GM23338 (cell line): ENCODE measurements at regions not wholly inside any gene's neighbourhood (a gene's known extent, or its start where the extent isn't known, plus 50 kb on each side); places are given as distances from the start of the nearest gene placed in this dataset.

Experiments
- ATAC-seq: fragments of 200-7000 bp; cut with Tn5 transposase; 3 replicates; pipeline ENCODE4 v1.9.1; 2020
- DNase-seq: peaks from one replicate; pipeline ENCODE4 v3.0.0-alpha.2; 2015; ENCODE audit warnings: low spot score
- H2AFZ ChIP-seq: fragments of 200-600 bp; sonication (generic); 2 replicates; pipeline ENCODE4 v1.8.0; 2016; ENCODE audit warnings: antibody characterized with exemption, mild to moderate bottlenecking, moderate library complexity
- H3F3A ChIP-seq: fragments of 200-600 bp; sonication (generic); replicated peaks from 2 replicates; pipeline ENCODE4 v1.8.0; 2017; ENCODE audit warnings: antibody characterized with exemption, mixed run types, low read depth
- H3K27ac ChIP-seq: fragments of 200-600 bp; sonication (generic); 2 replicates; pipeline ENCODE4 v1.6.1; 2016; ENCODE audit warnings: low read depth
- H3K27me3 ChIP-seq: fragments of 200-600 bp; sonication (generic); 2 replicates; pipeline ENCODE4 v1.8.0; 2016; ENCODE audit warnings: mild to moderate bottlenecking, mixed run types, moderate library complexity; ENCODE audit not compliant: insufficient read depth
- H3K36me3 ChIP-seq: fragments of 200-600 bp; sonication (generic); 2 replicates; pipeline ENCODE4 v1.8.0; 2016; ENCODE audit warnings: mild to moderate bottlenecking; ENCODE audit not compliant: insufficient read depth
- H3K4me1 ChIP-seq: fragments of 200-600 bp; sonication (generic); 2 replicates; pipeline ENCODE4 v1.8.0; 2016; ENCODE audit warnings: mild to moderate bottlenecking, moderate library complexity; ENCODE audit not compliant: insufficient read depth
- H3K4me2 ChIP-seq: fragments of 200-600 bp; sonication (generic); 2 replicates; pipeline ENCODE4 v1.7.1; 2017; ENCODE audit warnings: mixed run types
- H3K4me3 ChIP-seq: fragments of 200-600 bp; sonication (generic); 2 replicates; pipeline ENCODE4 v1.6.1; 2016; ENCODE audit warnings: mixed run types
- H3K79me2 ChIP-seq: fragments of 200-600 bp; sonication (generic); replicated peaks from 2 replicates; pipeline ENCODE4 v1.8.0; 2017; ENCODE audit warnings: mild to moderate bottlenecking; ENCODE audit not compliant: insufficient read depth
- H3K9me2 ChIP-seq: fragments of 200-600 bp; sonication (generic); 2 replicates; pipeline ENCODE4 v1.8.0; 2017; ENCODE audit not compliant: insufficient read depth
- H4K20me1 ChIP-seq: fragments of 200-600 bp; sonication (generic); replicated peaks from 2 replicates; pipeline ENCODE4 v1.8.0; 2017; ENCODE audit warnings: mild to moderate bottlenecking; ENCODE audit not compliant: insufficient read depth
- H3K27ac Mint-ChIP-seq: 2 replicates; pipeline ENCODE4 v1.8.0; 2020; ENCODE audit warnings: inconsistent platforms, mild to moderate bottlenecking, moderate library complexity, mixed read lengths
- H3K27me3 Mint-ChIP-seq: 3 replicates; pipeline ENCODE4 v1.8.0; 2022; ENCODE audit warnings: low read depth, mild to moderate bottlenecking, moderate library complexity, mixed read lengths, inconsistent platforms; ENCODE audit not compliant: insufficient read depth, poor library complexity
- H3K36me3 Mint-ChIP-seq: 3 replicates; pipeline ENCODE4 v1.8.0; 2021; ENCODE audit warnings: low read depth, mild to moderate bottlenecking, inconsistent platforms, moderate library complexity, mixed read lengths
- H3K4me1 Mint-ChIP-seq: 3 replicates; pipeline ENCODE4 v1.8.0; 2020; ENCODE audit warnings: mild to moderate bottlenecking, inconsistent platforms, mixed read lengths
- H3K4me3 Mint-ChIP-seq: 3 replicates; pipeline ENCODE4 v1.8.0; 2021; ENCODE audit warnings: moderate library complexity, mild to moderate bottlenecking, inconsistent platforms, mixed read lengths
- H3K9me3 Mint-ChIP-seq: 3 replicates; pipeline ENCODE4 v1.8.0; 2020; ENCODE audit warnings: moderate library complexity, mild to moderate bottlenecking, inconsistent platforms, mixed read lengths
- CREB1 ChIP-seq: fragments of 250-450 bp; sonication (Bioruptor Pico); IDR thresholded peaks from 2 replicates; pipeline ENCODE4 v1.5.0; 2020; ENCODE audit warnings: low read depth, mild to moderate bottlenecking, moderate library complexity
- CTCF ChIP-seq, 2 experiments: fragments of 200-600 bp in 1 of 2; sonication (generic) in 1 of 2; conservative IDR thresholded peaks; 2 replicates each; pipeline versions ENCODE4 v1.5.1 to v1.6.1; 2016 to 2017; ENCODE audit warnings: antibody characterized with exemption in 2 of 2, low read depth in 2 of 2, mild to moderate bottlenecking in 2 of 2, moderate library complexity in 1 of 2
- ETS1 ChIP-seq: IDR thresholded peaks from 2 replicates; pipeline ENCODE4 v1.6.1; 2016; ENCODE audit warnings: antibody characterized with exemption
- EZH2 ChIP-seq: fragments of 200-600 bp; sonication (generic); IDR thresholded peaks from one replicate; pipeline ENCODE4 v1.8.0; 2017; ENCODE audit warnings: antibody characterized with exemption, mild to moderate bottlenecking, low read depth; ENCODE audit not compliant: unreplicated experiment
- EZH2phosphoT487 ChIP-seq: fragments of 200-600 bp; sonication (generic); IDR thresholded peaks from one replicate; pipeline ENCODE4 v1.8.1; 2018; ENCODE audit warnings: antibody characterized with exemption; ENCODE audit not compliant: unreplicated experiment
- JUNB ChIP-seq: IDR thresholded peaks from one replicate; pipeline ENCODE4 v1.6.1; 2016; ENCODE audit warnings: antibody characterized with exemption; ENCODE audit not compliant: unreplicated experiment
- NANOG ChIP-seq: IDR thresholded peaks from 2 replicates; pipeline ENCODE4 v1.6.1; 2016; ENCODE audit warnings: antibody characterized with exemption, borderline replicate concordance
- POLR2AphosphoS5 ChIP-seq: IDR thresholded peaks from 2 replicates; pipeline ENCODE4 v1.6.1; 2016; ENCODE audit warnings: antibody characterized with exemption, low read depth
- ZNF114 ChIP-seq: fragments of 250-450 bp; sonication (Bioruptor Pico); IDR thresholded peaks from 2 replicates; pipeline ENCODE4 v1.5.0; 2020; ENCODE audit warnings: mild to moderate bottlenecking, moderate library complexity
- ZNF331 ChIP-seq: fragments of 250-450 bp; sonication (Bioruptor Pico); IDR thresholded peaks from 2 replicates; pipeline ENCODE4 v1.5.0; 2020; ENCODE audit warnings: low read depth, mild to moderate bottlenecking, moderate library complexity
- TF ChIP-seq, protein P1 (sequence below): IDR thresholded peaks from one replicate; pipeline ENCODE4 v1.6.1; 2018; ENCODE audit warnings: antibody characterized with exemption; ENCODE audit not compliant: unreplicated experiment

- Mint-ChIP-seq H3K4me3 (no peak overlapping the region), H3K9me3 (no peaks in the 10 kb centered on the region), H3K27ac (no peak overlapping the region), H3K4me1 (peaks cover 20% of the 10 kb centered on the region), H3K27me3 (peaks cover 2% of the 10 kb centered on the region), H3K36me3 (no peaks in the 10 kb centered on the region)
- no peak overlapping the region for H3K4me3 ChIP-seq
- TF ChIP-seq EZH2 (no peak), CREB1 (no peak), JUNB (no peak), POLR2AphosphoS5 (no peak), ETS1 (no peak), NANOG (no peak)
- no peaks in the 10 kb centered on the region for H4K20me1 ChIP-seq
- H3K36me3 ChIP-seq: no peaks in the 10 kb centered on the region
- no peak for DNase-seq
- H3K4me1 ChIP-seq: peaks cover 17% of the 10 kb centered on the region
- no peak overlapping the region for H3K27ac ChIP-seq
- ATAC-seq: no peak
- H3K9me2 ChIP-seq: no peaks in the 10 kb centered on the region
- H3K4me2 ChIP-seq: no peak overlapping the region
- H3K79me2 ChIP-seq: no peaks in the 10 kb centered on the region
- no peaks in the 10 kb centered on the region for H3K27me3 ChIP-seq
- H2AFZ ChIP-seq: no peak overlapping the region
- H3F3A ChIP-seq: no peaks in the 10 kb centered on the region
These were observed 237.2 kb upstream of the DCN start for GRCh38 chr12:91419809-91420208.

DNA sequence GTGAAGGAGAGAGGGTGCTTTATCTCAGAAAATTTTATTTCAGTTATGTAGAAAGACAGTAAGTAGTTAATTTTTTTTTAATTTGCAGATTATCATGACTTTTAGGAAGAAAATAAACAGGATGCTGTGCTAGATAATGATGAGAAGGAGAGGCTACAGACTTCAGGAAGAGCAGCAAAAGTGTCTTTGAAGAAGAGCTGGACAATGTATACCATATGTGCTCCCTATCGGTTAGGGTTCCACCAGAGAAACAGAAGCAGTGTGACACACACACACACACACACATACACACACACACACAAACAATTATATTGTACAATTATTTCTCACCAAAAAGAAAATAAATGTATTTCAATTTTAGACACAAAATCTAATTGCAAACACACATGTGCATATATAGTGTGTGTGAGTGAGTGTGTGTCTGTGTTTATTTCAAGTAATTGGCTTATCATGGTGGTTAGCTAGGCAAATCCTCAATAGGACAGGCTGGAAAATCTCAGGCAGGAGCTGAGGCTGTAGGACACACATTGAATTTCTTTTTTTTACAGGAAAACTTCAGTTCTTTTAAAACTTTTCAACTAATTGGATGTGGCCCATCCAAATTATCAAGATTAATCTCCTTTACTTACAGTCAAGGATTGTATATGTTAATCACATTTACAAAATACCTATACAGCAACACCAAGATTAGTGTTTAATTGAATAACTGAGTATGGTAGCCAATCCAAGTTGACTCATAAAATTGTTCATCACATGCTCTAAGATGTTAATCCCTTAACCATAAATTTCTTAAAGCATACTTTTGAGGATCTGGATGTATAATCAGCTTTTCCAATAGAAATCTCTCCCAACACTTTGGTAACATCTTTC, 235.8 kb upstream of the DCN start:
- H3F3A ChIP-seq: no peaks in the 10 kb centered on the region
- no peaks in the 10 kb centered on the region for H3K9me2 ChIP-seq
- no peaks in the 10 kb centered on the region for H4K20me1 ChIP-seq
- peaks cover 2% of the 10 kb centered on the region for H3K27me3 Mint-ChIP-seq
- no peak overlapping the region for H3K4me2 ChIP-seq
- no peak for DNase-seq
- no peaks in the 10 kb centered on the region for H3K9me3 Mint-ChIP-seq
- no peak overlapping the region for H3K4me3 ChIP-seq
- H3K4me3 Mint-ChIP-seq: no peak overlapping the region
- no peaks in the 10 kb centered on the region for H3K27me3 ChIP-seq
- H3K4me1 ChIP-seq: peaks cover 27% of the 10 kb centered on the region
- peaks cover 26% of the 10 kb centered on the region for H3K4me1 Mint-ChIP-seq
- H3K27ac Mint-ChIP-seq: no peak overlapping the region
- no peaks in the 10 kb centered on the region for H3K79me2 ChIP-seq
- no peak overlapping the region for H3K27ac ChIP-seq
- no peak overlapping the region for H2AFZ ChIP-seq
- no peak for ATAC-seq
- no peaks in the 10 kb centered on the region for H3K36me3 ChIP-seq
- H3K36me3 Mint-ChIP-seq: no peaks in the 10 kb centered on the region
- TF ChIP-seq, protein P1, sequence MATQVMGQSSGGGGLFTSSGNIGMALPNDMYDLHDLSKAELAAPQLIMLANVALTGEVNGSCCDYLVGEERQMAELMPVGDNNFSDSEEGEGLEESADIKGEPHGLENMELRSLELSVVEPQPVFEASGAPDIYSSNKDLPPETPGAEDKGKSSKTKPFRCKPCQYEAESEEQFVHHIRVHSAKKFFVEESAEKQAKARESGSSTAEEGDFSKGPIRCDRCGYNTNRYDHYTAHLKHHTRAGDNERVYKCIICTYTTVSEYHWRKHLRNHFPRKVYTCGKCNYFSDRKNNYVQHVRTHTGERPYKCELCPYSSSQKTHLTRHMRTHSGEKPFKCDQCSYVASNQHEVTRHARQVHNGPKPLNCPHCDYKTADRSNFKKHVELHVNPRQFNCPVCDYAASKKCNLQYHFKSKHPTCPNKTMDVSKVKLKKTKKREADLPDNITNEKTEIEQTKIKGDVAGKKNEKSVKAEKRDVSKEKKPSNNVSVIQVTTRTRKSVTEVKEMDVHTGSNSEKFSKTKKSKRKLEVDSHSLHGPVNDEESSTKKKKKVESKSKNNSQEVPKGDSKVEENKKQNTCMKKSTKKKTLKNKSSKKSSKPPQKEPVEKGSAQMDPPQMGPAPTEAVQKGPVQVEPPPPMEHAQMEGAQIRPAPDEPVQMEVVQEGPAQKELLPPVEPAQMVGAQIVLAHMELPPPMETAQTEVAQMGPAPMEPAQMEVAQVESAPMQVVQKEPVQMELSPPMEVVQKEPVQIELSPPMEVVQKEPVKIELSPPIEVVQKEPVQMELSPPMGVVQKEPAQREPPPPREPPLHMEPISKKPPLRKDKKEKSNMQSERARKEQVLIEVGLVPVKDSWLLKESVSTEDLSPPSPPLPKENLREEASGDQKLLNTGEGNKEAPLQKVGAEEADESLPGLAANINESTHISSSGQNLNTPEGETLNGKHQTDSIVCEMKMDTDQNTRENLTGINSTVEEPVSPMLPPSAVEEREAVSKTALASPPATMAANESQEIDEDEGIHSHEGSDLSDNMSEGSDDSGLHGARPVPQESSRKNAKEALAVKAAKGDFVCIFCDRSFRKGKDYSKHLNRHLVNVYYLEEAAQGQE: no peak
- no peak for TF ChIP-seq CTCF (conservative IDR thresholded peaks at IDR 0.05; ENCODE audit: low read depth in 2 of 2)
- TF ChIP-seq JUNB: no peak
- TF ChIP-seq EZH2phosphoT487: no peak
- TF ChIP-seq ZNF331 (CRISPR knock-in tag): no peak
- TF ChIP-seq ZNF114 (CRISPR knock-in tag): no peak
- TF ChIP-seq CREB1: no peak
